ENCODE measurements at regions not wholly inside any gene's neighbourhood (a gene's known extent, or its start where the extent isn't known, plus 50 kb on each side); places are given as distances from the start of the nearest gene placed in this dataset.

GRCh38 chr7:136807598-136807997 is 60.9 kb upstream of the CHRM2 start:
- Mint-ChIP-seq H3K27ac (no peak overlapping the region), H3K4me1 (ENCODE audit: low read depth) (no peaks in the 10 kb centered on the region), H3K4me3 (no peak overlapping the region)

GRCh38 chr7:136803028-136803427 is 65.4 kb upstream of the CHRM2 start:
- Mint-ChIP-seq H3K4me1 (ENCODE audit: low read depth) (no peaks in the 10 kb centered on the region), H3K27ac (no peak overlapping the region), H3K4me3 (no peak overlapping the region), H3K27me3 (no peaks in the 10 kb centered on the region), H3K36me3 (ENCODE audit: low read depth) (no peaks in the 10 kb centered on the region), H3K9me3 (peaks cover 26% of the 10 kb centered on the region)

More at GRCh38 chr7:136807598-136807997, 60.9 kb upstream of the CHRM2 start:
- Mint-ChIP-seq H3K36me3 (ENCODE audit: low read depth) (no peaks in the 10 kb centered on the region), H3K27me3 (no peaks in the 10 kb centered on the region), H3K9me3 (peaks cover 15% of the 10 kb centered on the region)

- Mint-ChIP-seq H3K36me3 (ENCODE audit: low read depth) (no peaks in the 10 kb centered on the region), H3K4me3 (no peak overlapping the region), H3K9me3 (peaks cover 11% of the 10 kb centered on the region), H3K4me1 (ENCODE audit: low read depth) (no peaks in the 10 kb centered on the region), H3K27ac (no peak overlapping the region), H3K27me3 (no peaks in the 10 kb centered on the region)
Measured at GRCh38 chr7:136783934-136784333, 84.5 kb upstream of the CHRM2 start.

GRCh38 chr7:136741941-136742340 is 126.5 kb upstream of the CHRM2 start:
- H3K9me3 Mint-ChIP-seq: peaks cover 22% of the 10 kb centered on the region

GRCh38 chr7:136728945-136729344 is 139.5 kb upstream of the CHRM2 start:
- H3K4me3 Mint-ChIP-seq: no peak overlapping the region
- H3K9me3 Mint-ChIP-seq: peaks cover 6% of the 10 kb centered on the region
- H3K27me3 Mint-ChIP-seq: no peaks in the 10 kb centered on the region
- H3K36me3 Mint-ChIP-seq (ENCODE audit: low read depth): no peaks in the 10 kb centered on the region
- no peak overlapping the region for H3K27ac Mint-ChIP-seq
- H3K4me1 Mint-ChIP-seq (ENCODE audit: low read depth): no peaks in the 10 kb centered on the region

More at GRCh38 chr7:136741941-136742340, 126.5 kb upstream of the CHRM2 start:
- Mint-ChIP-seq H3K4me3 (no peak overlapping the region), H3K4me1 (ENCODE audit: low read depth) (no peaks in the 10 kb centered on the region), H3K36me3 (ENCODE audit: low read depth) (no peaks in the 10 kb centered on the region), H3K27ac (no peak overlapping the region), H3K27me3 (no peaks in the 10 kb centered on the region)

- Mint-ChIP-seq H3K27ac (no peak overlapping the region), H3K36me3 (ENCODE audit: low read depth) (no peaks in the 10 kb centered on the region), H3K4me3 (no peak overlapping the region), H3K4me1 (ENCODE audit: low read depth) (no peaks in the 10 kb centered on the region), H3K9me3 (peaks cover 8% of the 10 kb centered on the region), H3K27me3 (no peaks in the 10 kb centered on the region)
Measured at GRCh38 chr7:136726460-136726859, 142.0 kb upstream of the CHRM2 start.

GRCh38 chr7:136717910-136718557 is 150.4 kb upstream of the CHRM2 start:
- peaks cover 9% of the 10 kb centered on the region for H3K9me3 Mint-ChIP-seq
- no peaks in the 10 kb centered on the region for H3K27me3 Mint-ChIP-seq
- H3K36me3 Mint-ChIP-seq (ENCODE audit: low read depth): no peaks in the 10 kb centered on the region
- no peak overlapping the region for H3K27ac Mint-ChIP-seq
- no peak overlapping the region for H3K4me3 Mint-ChIP-seq
- no peaks in the 10 kb centered on the region for H3K4me1 Mint-ChIP-seq (ENCODE audit: low read depth)

GRCh38 chr7:136714062-136714461 is 154.4 kb upstream of the CHRM2 start:
- no peaks in the 10 kb centered on the region for H3K27me3 Mint-ChIP-seq
- no peaks in the 10 kb centered on the region for H3K4me1 Mint-ChIP-seq (ENCODE audit: low read depth)
- peaks cover 12% of the 10 kb centered on the region for H3K9me3 Mint-ChIP-seq
- no peaks in the 10 kb centered on the region for H3K36me3 Mint-ChIP-seq (ENCODE audit: low read depth)
- no peak overlapping the region for H3K4me3 Mint-ChIP-seq
- H3K27ac Mint-ChIP-seq: no peak overlapping the region

- Mint-ChIP-seq H3K27ac (no peak overlapping the region), H3K4me3 (no peak overlapping the region), H3K36me3 (ENCODE audit: low read depth) (no peaks in the 10 kb centered on the region), H3K9me3 (peaks cover 8% of the 10 kb centered on the region), H3K4me1 (ENCODE audit: low read depth) (no peaks in the 10 kb centered on the region), H3K27me3 (no peaks in the 10 kb centered on the region)
Measured at GRCh38 chr7:136710751-136711150, 157.7 kb upstream of the CHRM2 start.

GRCh38 chr7:136709876-136710275 is 158.6 kb upstream of the CHRM2 start:
- H3K4me3 Mint-ChIP-seq: no peak overlapping the region

GRCh38 chr7:136702913-136703312 is 165.5 kb upstream of the CHRM2 start:
- H3K4me1 Mint-ChIP-seq (ENCODE audit: low read depth): no peaks in the 10 kb centered on the region
- H3K27me3 Mint-ChIP-seq: no peaks in the 10 kb centered on the region
- H3K36me3 Mint-ChIP-seq (ENCODE audit: low read depth): no peaks in the 10 kb centered on the region
- no peak overlapping the region for H3K27ac Mint-ChIP-seq
- H3K4me3 Mint-ChIP-seq: no peak overlapping the region
- H3K9me3 Mint-ChIP-seq: no peaks in the 10 kb centered on the region

More at GRCh38 chr7:136709876-136710275, 158.6 kb upstream of the CHRM2 start:
- Mint-ChIP-seq H3K36me3 (ENCODE audit: low read depth) (no peaks in the 10 kb centered on the region), H3K27ac (no peak overlapping the region), H3K4me1 (ENCODE audit: low read depth) (no peaks in the 10 kb centered on the region), H3K27me3 (no peaks in the 10 kb centered on the region), H3K9me3 (peaks cover 8% of the 10 kb centered on the region)

GRCh38 chr7:136698977-136699376 is 169.5 kb upstream of the CHRM2 start:
- H3K9me3 Mint-ChIP-seq: no peaks in the 10 kb centered on the region
- no peak overlapping the region for H3K4me3 Mint-ChIP-seq

GRCh38 chr7:136698231-136698630 is 170.2 kb upstream of the CHRM2 start:
- Mint-ChIP-seq H3K36me3 (ENCODE audit: low read depth) (no peaks in the 10 kb centered on the region), H3K4me1 (ENCODE audit: low read depth) (no peaks in the 10 kb centered on the region), H3K4me3 (no peak overlapping the region), H3K27me3 (no peaks in the 10 kb centered on the region), H3K27ac (no peak overlapping the region), H3K9me3 (no peaks in the 10 kb centered on the region)

More at GRCh38 chr7:136698977-136699376, 169.5 kb upstream of the CHRM2 start:
- no peak overlapping the region for H3K27ac Mint-ChIP-seq
- H3K27me3 Mint-ChIP-seq: no peaks in the 10 kb centered on the region
- no peaks in the 10 kb centered on the region for H3K36me3 Mint-ChIP-seq (ENCODE audit: low read depth)
- H3K4me1 Mint-ChIP-seq (ENCODE audit: low read depth): no peaks in the 10 kb centered on the region

GRCh38 chr7:136697271-136697670 is 171.2 kb upstream of the CHRM2 start:
- Mint-ChIP-seq H3K27ac (no peak overlapping the region), H3K4me1 (ENCODE audit: low read depth) (no peaks in the 10 kb centered on the region), H3K4me3 (no peak overlapping the region), H3K9me3 (no peaks in the 10 kb centered on the region), H3K27me3 (no peaks in the 10 kb centered on the region), H3K36me3 (ENCODE audit: low read depth) (no peaks in the 10 kb centered on the region)

GRCh38 chr7:136693166-136694119 is 175.0 kb upstream of the CHRM2 start:
- H3K4me3 Mint-ChIP-seq: no peak overlapping the region
- no peak overlapping the region for H3K27ac Mint-ChIP-seq
- H3K9me3 Mint-ChIP-seq: no peaks in the 10 kb centered on the region
- no peaks in the 10 kb centered on the region for H3K27me3 Mint-ChIP-seq
- no peaks in the 10 kb centered on the region for H3K36me3 Mint-ChIP-seq (ENCODE audit: low read depth)
- no peaks in the 10 kb centered on the region for H3K4me1 Mint-ChIP-seq (ENCODE audit: low read depth)
